HG03460 (cell line): ENCODE measurements at regions not wholly inside any gene's neighbourhood (a gene's known extent, or its start where the extent isn't known, plus 50 kb on each side); places are given as distances from the start of the nearest gene placed in this dataset.
"Not testable (repeated sequence)": the region's sequence is repeated elsewhere in the genome, so short reads cannot be mapped to it uniquely, and the experiment has no call there.

Experiments used
- ATAC-seq: cut with Tn5 transposase; IDR thresholded peaks from one replicate; pipeline ENCODE4 v1.9.1; 2021; ENCODE audit not compliant: unreplicated experiment

- no peak for ATAC-seq
Measured at GRCh38 chr9:11141357-11141756, 528.6 kb upstream of the PTPRD start.

- ATAC-seq: no peak
Measured at GRCh38 chr9:11142965-11143738, 530.4 kb upstream of the PTPRD start.

GRCh38 chr9:11144746-11145145, 531.9 kb upstream of the PTPRD start:
- ATAC-seq: no peak

- ATAC-seq: no peak
Measured at GRCh38 chr9:11148189-11148588, 535.4 kb upstream of the PTPRD start.

GRCh38 chr9:11149065-11149464, 536.3 kb upstream of the PTPRD start:
- no peak for ATAC-seq

GRCh38 chr9:11158063-11158462, 545.3 kb upstream of the PTPRD start:
- no peak for ATAC-seq

GRCh38 chr9:11158676-11159075, 545.9 kb upstream of the PTPRD start:
- ATAC-seq: no peak

GRCh38 chr9:11159318-11159862, 546.6 kb upstream of the PTPRD start:
- no peak for ATAC-seq

GRCh38 chr9:11163843-11164242, 551.0 kb upstream of the PTPRD start:
- ATAC-seq: no peak

GRCh38 chr9:11182001-11182400, 569.2 kb upstream of the PTPRD start:
- no peak for ATAC-seq

- ATAC-seq: no peak
Measured at GRCh38 chr9:11190719-11191118, 577.9 kb upstream of the PTPRD start.

- no peak for ATAC-seq
Measured at GRCh38 chr9:11192993-11193392, 580.2 kb upstream of the PTPRD start.

- ATAC-seq: no peak
Measured at GRCh38 chr9:11194246-11194645, 581.4 kb upstream of the PTPRD start.

- ATAC-seq: not testable (repeated sequence)
Measured at GRCh38 chr9:11196840-11197365, 584.1 kb upstream of the PTPRD start.

- ATAC-seq: no peak
Measured at GRCh38 chr9:11199335-11199734, 586.5 kb upstream of the PTPRD start.

GRCh38 chr9:11204521-11204920, 591.7 kb upstream of the PTPRD start:
- ATAC-seq: no peak

- ATAC-seq: no peak
Measured at GRCh38 chr9:11206925-11207324, 594.1 kb upstream of the PTPRD start.

GRCh38 chr9:11233696-11234095, 620.9 kb upstream of the PTPRD start:
- no peak for ATAC-seq

- no peak for ATAC-seq
Measured at GRCh38 chr9:11235061-11235460, 622.3 kb upstream of the PTPRD start.

- ATAC-seq: no peak
Measured at GRCh38 chr9:11241779-11242178, 629.0 kb upstream of the PTPRD start.

- no peak for ATAC-seq
Measured at GRCh38 chr9:11257992-11258391, 645.2 kb upstream of the PTPRD start.

GRCh38 chr9:11269036-11269435, 656.2 kb upstream of the PTPRD start:
- no peak for ATAC-seq
